Gastrocnemius medialis (tissue), 4 donors: ENCODE measurements at regions not wholly inside any gene's neighbourhood (a gene's known extent, or its start where the extent isn't known, plus 50 kb on each side); places are given as distances from the start of the nearest gene placed in this dataset.

Experiments used
- POLR2A ChIP-seq, 2 donors: fragments of 450-650 bp; IDR thresholded peaks; one replicate each; pipeline ENCODE4 v1.6.1; 2017; ENCODE audit warnings: antibody characterized with exemption in 2 of 2, mild to moderate bottlenecking in 2 of 2, moderate library complexity in 2 of 2
- TF ChIP-seq, protein P1 (sequence below), 5 experiments: fragments of 450-650 bp in 3 of 5; fragments of 200-600 bp in 2 of 5; sonication (generic) in 2 of 5; IDR thresholded peaks in 4 of 5; conservative IDR thresholded peaks in 1 of 5; 1 replicate in 4 of 5; 2 replicates in 1 of 5; pipeline ENCODE4 v1.5.1; 2016 to 2019; ENCODE audit warnings: antibody characterized with exemption in 5 of 5, mild to moderate bottlenecking in 3 of 5, moderate library complexity in 3 of 5

DNA sequence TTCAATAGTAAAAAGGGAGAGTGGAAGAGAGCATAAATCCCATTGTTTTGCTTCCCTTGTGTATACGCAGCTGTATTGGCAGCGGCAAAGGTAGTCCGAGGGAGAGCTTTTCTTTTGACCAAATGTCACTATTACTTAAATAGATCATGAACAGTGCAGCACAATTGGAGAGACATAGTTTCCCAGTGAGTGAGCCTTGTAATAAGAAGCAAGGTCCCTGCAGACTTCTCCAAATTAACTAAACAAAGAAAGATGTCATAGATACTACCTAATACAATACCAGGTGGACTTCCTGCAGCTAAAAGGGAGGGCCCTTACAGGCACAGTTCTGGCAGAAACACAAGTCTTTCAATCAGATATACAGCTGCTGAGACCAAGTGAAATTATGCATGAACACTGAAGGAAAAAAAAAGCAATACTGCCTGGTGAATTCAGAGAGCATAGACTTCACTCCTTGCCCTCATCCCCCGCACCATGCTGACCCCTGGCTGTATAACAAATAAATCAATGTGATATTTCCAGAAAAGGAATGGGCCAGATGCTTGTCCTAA, 404.7 kb upstream of the CDH2 start:
- TF ChIP-seq, protein P1, sequence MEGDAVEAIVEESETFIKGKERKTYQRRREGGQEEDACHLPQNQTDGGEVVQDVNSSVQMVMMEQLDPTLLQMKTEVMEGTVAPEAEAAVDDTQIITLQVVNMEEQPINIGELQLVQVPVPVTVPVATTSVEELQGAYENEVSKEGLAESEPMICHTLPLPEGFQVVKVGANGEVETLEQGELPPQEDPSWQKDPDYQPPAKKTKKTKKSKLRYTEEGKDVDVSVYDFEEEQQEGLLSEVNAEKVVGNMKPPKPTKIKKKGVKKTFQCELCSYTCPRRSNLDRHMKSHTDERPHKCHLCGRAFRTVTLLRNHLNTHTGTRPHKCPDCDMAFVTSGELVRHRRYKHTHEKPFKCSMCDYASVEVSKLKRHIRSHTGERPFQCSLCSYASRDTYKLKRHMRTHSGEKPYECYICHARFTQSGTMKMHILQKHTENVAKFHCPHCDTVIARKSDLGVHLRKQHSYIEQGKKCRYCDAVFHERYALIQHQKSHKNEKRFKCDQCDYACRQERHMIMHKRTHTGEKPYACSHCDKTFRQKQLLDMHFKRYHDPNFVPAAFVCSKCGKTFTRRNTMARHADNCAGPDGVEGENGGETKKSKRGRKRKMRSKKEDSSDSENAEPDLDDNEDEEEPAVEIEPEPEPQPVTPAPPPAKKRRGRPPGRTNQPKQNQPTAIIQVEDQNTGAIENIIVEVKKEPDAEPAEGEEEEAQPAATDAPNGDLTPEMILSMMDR (IDR thresholded peaks at IDR 0.05 in 4 of 5, conservative IDR thresholded peaks at IDR 0.05 in 1 of 5) = no peak
- TF ChIP-seq POLR2A (IDR thresholded peaks at IDR 0.05) = no peak
